ENCODE measurements at regions not wholly inside any gene's neighbourhood (a gene's known extent, or its start where the extent isn't known, plus 50 kb on each side); places are given as distances from the start of the nearest gene placed in this dataset.
"Not testable (repeated sequence)": the region's sequence is repeated elsewhere in the genome, so short reads cannot be mapped to it uniquely, and the experiment has no call there.

- DNase-seq (no peak), ATAC-seq (peak in 3 of 4 donors; percentile 76 to 92 (median 84))
- Histone ChIP-seq H3K4me1 (peaks cover 13% of the 10 kb centered on the region), H3K36me3 (ENCODE audit: insufficient read depth in 1 of 2, low read depth in 1 of 2) (no peaks in the 10 kb centered on the region), H3K27ac (peak overlapping the region; percentile 64), H3K4me3 (no peak overlapping the region), H3K9me3 (peaks cover 2% of the 10 kb centered on the region), H3K27me3 (ENCODE audit: insufficient read depth in 3 of 3, low read length in 2 of 3) (no peaks in the 10 kb centered on the region)
- TF ChIP-seq CTCF (IDR thresholded peaks at IDR 0.05), result no peak
- WGBS, 3 donors, result 3 to 5% (median 4%) methylated on average over 1 of the region's 1 CpG
- intact Hi-C loops (cut with DNase I), result loop anchor here in 1 of 2 donors (5.0 kb wide), 1 partner anchor 35 kb away; no protein-coding TSS in a partner anchor
Observed at GRCh38 chr10:61197057-61197456, 253.1 kb upstream of the RHOBTB1 start.

GRCh38 chr10:61195211-61195610 lies 251.2 kb upstream of the RHOBTB1 start:
- DNase-seq (no peak), ATAC-seq (no peak)
- intact Hi-C loops (cut with DNase I), result loop anchor here in 1 of 2 donors (5.0 kb wide), 1 partner anchor 33 kb away; no protein-coding TSS in a partner anchor
- no peaks in the 10 kb centered on the region for H3K27me3 ChIP-seq (ENCODE audit: insufficient read depth in 3 of 3, low read length in 2 of 3)
- no peak for TF ChIP-seq CTCF (IDR thresholded peaks at IDR 0.05)
- peaks cover 13% of the 10 kb centered on the region for H3K4me1 ChIP-seq
- H3K9me3 ChIP-seq, result peaks cover 2% of the 10 kb centered on the region
- no peaks in the 10 kb centered on the region for H3K36me3 ChIP-seq (ENCODE audit: insufficient read depth in 1 of 2, low read depth in 1 of 2)
- no peak overlapping the region for H3K27ac ChIP-seq
- no peak overlapping the region for H3K4me3 ChIP-seq

- peaks cover 13% of the 10 kb centered on the region for H3K4me1 ChIP-seq
- H3K27ac ChIP-seq; DNase-seq; H3K9me3 ChIP-seq; H3K36me3 ChIP-seq (ENCODE audit: insufficient read depth in 1 of 2, low read depth in 1 of 2); H3K4me3 ChIP-seq; H3K27me3 ChIP-seq (ENCODE audit: insufficient read depth in 3 of 3, low read length in 2 of 3); ATAC-seq: not testable (repeated sequence)
- intact Hi-C loops (cut with DNase I), result loop anchor here in 1 of 2 donors (5.0 kb wide), 1 partner anchor 375 kb away; no protein-coding TSS in a partner anchor
- WGBS, 3 donors, result 57 to 71% (median 60%) methylated on average over 2 of the region's 2 CpGs
Observed at GRCh38 chr10:61192589-61192988, 248.6 kb upstream of the RHOBTB1 start.

GRCh38 chr10:61192042-61192441 lies 248.1 kb upstream of the RHOBTB1 start:
- Histone ChIP-seq H3K27me3 (ENCODE audit: insufficient read depth in 3 of 3, low read length in 2 of 3) (no peaks in the 10 kb centered on the region), H3K4me1 (peaks cover 10% of the 10 kb centered on the region), H3K27ac (no peak overlapping the region), H3K4me3 (no peak overlapping the region), H3K9me3 (peaks cover 2% of the 10 kb centered on the region), H3K36me3 (ENCODE audit: insufficient read depth in 1 of 2, low read depth in 1 of 2) (no peaks in the 10 kb centered on the region)
- intact Hi-C loops (cut with DNase I), result loop anchor here in 1 of 2 donors (5.0 kb wide), 1 partner anchor 375 kb away; no protein-coding TSS in a partner anchor
- no peak for ATAC-seq
- 93 to 99% (median 98%) methylated on average over 3 of the region's 3 CpGs for WGBS, 3 donors
- no peak for DNase-seq
- no peak for TF ChIP-seq CTCF (IDR thresholded peaks at IDR 0.05)

- H3K4me3 ChIP-seq, result no peak overlapping the region
- DNase-seq, result no peak
- H3K9me3 ChIP-seq, result peaks cover 2% of the 10 kb centered on the region
- no peaks in the 10 kb centered on the region for H3K27me3 ChIP-seq (ENCODE audit: insufficient read depth in 3 of 3, low read length in 2 of 3)
- no peaks in the 10 kb centered on the region for H3K36me3 ChIP-seq (ENCODE audit: insufficient read depth in 1 of 2, low read depth in 1 of 2)
- no peaks in the 10 kb centered on the region for H3K4me1 ChIP-seq
- intact Hi-C loops (cut with DNase I), result loop anchor here in 1 of 2 donors (5.0 kb wide), 1 partner anchor 373 kb away; no protein-coding TSS in a partner anchor
- H3K27ac ChIP-seq, result no peak overlapping the region
- WGBS, 3 donors, result 90 to 95% (median 95%) methylated on average over 2 of the region's 2 CpGs
- no peak for ATAC-seq
- TF ChIP-seq CTCF (IDR thresholded peaks at IDR 0.05), result no peak
Observed at GRCh38 chr10:61189912-61190311, 245.9 kb upstream of the RHOBTB1 start.
